Ascending aorta (tissue), 2 donors: ENCODE measurements at regions not wholly inside any gene's neighbourhood (a gene's known extent, or its start where the extent isn't known, plus 50 kb on each side); places are given as distances from the start of the nearest gene placed in this dataset.

ENCODE experiments used
- DNase-seq, 2 donors: peaks; one replicate each; pipeline ENCODE4 v3.0.0-alpha.2; 2019; ENCODE audit warnings: low spot score in 2 of 2
- H3K27ac ChIP-seq, 2 donors: fragments of 200-600 bp; sonication (generic); one replicate each; pipeline ENCODE4 v1.5.1; 2016 to 2017; ENCODE audit warnings: mild to moderate bottlenecking in 1 of 2
- H3K27me3 ChIP-seq: fragments of 200-600 bp; sonication (generic); one replicate; pipeline ENCODE4 v1.5.1; 2017
- H3K36me3 ChIP-seq, 2 donors: fragments of 200-600 bp; sonication (generic); one replicate each; pipeline ENCODE4 v1.5.1; 2016
- H3K4me1 ChIP-seq, 2 donors: fragments of 200-600 bp; sonication (generic); one replicate each; pipeline ENCODE4 v1.5.1; 2016 to 2017; ENCODE audit warnings: mild to moderate bottlenecking in 1 of 2
- H3K4me3 ChIP-seq, 2 donors: fragments of 200-600 bp; sonication (generic); one replicate each; pipeline ENCODE4 v1.5.1; 2016 to 2017; ENCODE audit warnings: mild to moderate bottlenecking in 1 of 2
- H3K9me3 ChIP-seq, 2 donors: fragments of 200-600 bp; sonication (generic); one replicate each; pipeline ENCODE4 v1.5.1; 2016
- CTCF ChIP-seq, 3 experiments: fragments of 200-600 bp in 2 of 3; fragments of 450-650 bp in 1 of 3; sonication (generic) in 2 of 3; IDR thresholded peaks; one replicate each; pipeline ENCODE4 v1.5.1; 2016 to 2019; ENCODE audit warnings: antibody characterized with exemption in 3 of 3, mild to moderate bottlenecking in 1 of 3, moderate library complexity in 1 of 3
- intact Hi-C: fragments of 100-400 bp; cut with DNase I; formaldehyde crosslinking; loops from one replicate; pipeline ENCODE4 v1.15.1; 2023

GRCh38 chr2:205880048-205880447, 197.7 kb downstream of the NRP2 start:
- intact Hi-C loops: no loop called here

GRCh38 chr2:205878999-205879762, 196.9 kb downstream of the NRP2 start:
- H3K27me3 ChIP-seq: no peaks in the 10 kb centered on the region
- no peak for DNase-seq
- H3K9me3 ChIP-seq: no peaks in the 10 kb centered on the region
- H3K4me3 ChIP-seq: no peak overlapping the region
- no peak for TF ChIP-seq CTCF (IDR thresholded peaks at IDR 0.05)
- H3K36me3 ChIP-seq: no peaks in the 10 kb centered on the region
- intact Hi-C loops: no loop called here
- peaks cover 0 to 2% of the 10 kb centered on the region in 2 donors for H3K4me1 ChIP-seq
- H3K27ac ChIP-seq: no peak overlapping the region

More at GRCh38 chr2:205880048-205880447, 197.7 kb downstream of the NRP2 start:
- Histone ChIP-seq H3K27me3 (no peaks in the 10 kb centered on the region), H3K9me3 (no peaks in the 10 kb centered on the region), H3K4me3 (no peak overlapping the region), H3K36me3 (no peaks in the 10 kb centered on the region), H3K27ac (no peak overlapping the region), H3K4me1 (peaks cover 0 to 2% of the 10 kb centered on the region in 2 donors)
- no peak for DNase-seq
- TF ChIP-seq CTCF (IDR thresholded peaks at IDR 0.05): no peak

GRCh38 chr2:205877496-205877895, 195.2 kb downstream of the NRP2 start:
- DNase-seq: no peak
- Histone ChIP-seq H3K27me3 (no peaks in the 10 kb centered on the region), H3K27ac (no peak overlapping the region), H3K4me3 (no peak overlapping the region), H3K4me1 (peaks cover 0 to under 1% of the 10 kb centered on the region in 2 donors), H3K9me3 (no peaks in the 10 kb centered on the region), H3K36me3 (no peaks in the 10 kb centered on the region)
- intact Hi-C loops: no loop called here
- no peak for TF ChIP-seq CTCF (IDR thresholded peaks at IDR 0.05)

GRCh38 chr2:205876127-205876526, 193.8 kb downstream of the NRP2 start:
- Histone ChIP-seq H3K4me3 (no peak overlapping the region), H3K4me1 (no peaks in the 10 kb centered on the region), H3K27me3 (no peaks in the 10 kb centered on the region), H3K9me3 (no peaks in the 10 kb centered on the region), H3K27ac (no peak overlapping the region), H3K36me3 (no peaks in the 10 kb centered on the region)
- no peak for TF ChIP-seq CTCF (IDR thresholded peaks at IDR 0.05)
- no peak for DNase-seq
- intact Hi-C loops: no loop called here

GRCh38 chr2:205872716-205873115, 190.4 kb downstream of the NRP2 start:
- H3K36me3 ChIP-seq: no peaks in the 10 kb centered on the region
- no peak overlapping the region for H3K27ac ChIP-seq
- no peak overlapping the region for H3K4me3 ChIP-seq
- H3K27me3 ChIP-seq: no peaks in the 10 kb centered on the region
- H3K4me1 ChIP-seq: no peaks in the 10 kb centered on the region
- no peaks in the 10 kb centered on the region for H3K9me3 ChIP-seq
- intact Hi-C loops: no loop called here
- TF ChIP-seq CTCF (IDR thresholded peaks at IDR 0.05): no peak
- no peak for DNase-seq
